IMR-90 (cell line): ENCODE measurements at regions not wholly inside any gene's neighbourhood (a gene's known extent, or its start where the extent isn't known, plus 50 kb on each side); places are given as distances from the start of the nearest gene placed in this dataset.

Experiments used
- ATAC-seq: fragments of 200-7000 bp; cut with Tn5 transposase; 2 replicates; pipeline ENCODE4 v1.9.1; 2020; ENCODE audit warnings: low read depth, mild to moderate bottlenecking, moderate library complexity
- BruUV-seq: library from RNA; stranded (reverse); fragments of 400-500 nt; replicated peaks from 2 replicates; lab custom pipeline; 2021; lab: Mats Ljungman, UMichigan
- CTCF ChIA-PET: fragments of 300-600 bp; formaldehyde crosslinking; extraction: SDS; loops from one replicate; lab custom pipeline; 2021; ENCODE audit warnings: antibody characterized with exemption; lab: Yijun Ruan, JAX
- POLR2A ChIA-PET: fragments of 300-600 bp; sonication (Branson Sonifier 250); formaldehyde crosslinking; loops from one replicate; lab custom pipeline; 2022; ENCODE audit warnings: antibody characterized with exemption; ENCODE audit not compliant: unreplicated experiment; lab: Charles Lee
- DNase-seq: peaks from one replicate; pipeline ENCODE4 v3.0.0; 2013
- H2AFZ ChIP-seq: replicated peaks from 2 replicates; pipeline ENCODE3; 2013; ENCODE audit warnings: low read length, mild to moderate bottlenecking; ENCODE audit not compliant: poor library complexity
- H2AK5ac ChIP-seq: 2 replicates; pipeline ENCODE4 v1.6.1; 2013; ENCODE audit warnings: low read depth, low read length, inconsistent platforms
- H2AK9ac ChIP-seq: replicated peaks from 2 replicates; pipeline ENCODE3; 2013; ENCODE audit warnings: mild to moderate bottlenecking, low read depth, low read length, moderate library complexity; ENCODE audit not compliant: poor library complexity
- H2BK120ac ChIP-seq: 2 replicates; pipeline ENCODE4 v1.6.1; 2013; ENCODE audit warnings: low read depth, low read length, inconsistent platforms
- H2BK15ac ChIP-seq: 3 replicates; pipeline ENCODE4 v1.6.1; 2013; ENCODE audit warnings: low read depth, low read length, inconsistent platforms
- H2BK20ac ChIP-seq: 2 replicates; pipeline ENCODE4 v1.6.1; 2013; ENCODE audit warnings: low read depth, mild to moderate bottlenecking, inconsistent platforms, low read length, moderate library complexity
- H2BK5ac ChIP-seq: 2 replicates; pipeline ENCODE4 v1.6.1; 2013; ENCODE audit warnings: mild to moderate bottlenecking, low read depth, low read length, inconsistent platforms; ENCODE audit not compliant: poor library complexity, severe bottlenecking
- H3K14ac ChIP-seq: replicated peaks from 2 replicates; pipeline ENCODE4 v1.6.1; 2013; ENCODE audit warnings: low read depth, low read length, inconsistent platforms
- H3K18ac ChIP-seq: 2 replicates; pipeline ENCODE4 v1.6.1; 2013; ENCODE audit warnings: low read depth, low read length, control low read depth
- H3K23ac ChIP-seq: 2 replicates; pipeline ENCODE4 v1.6.1; 2013; ENCODE audit warnings: low read depth, low read length, inconsistent platforms
- H3K27ac ChIP-seq: 2 replicates; pipeline ENCODE4 v1.5.1; 2013; ENCODE audit warnings: mild to moderate bottlenecking, control low read depth, low read length; ENCODE audit not compliant: insufficient read depth
- H3K27me3 ChIP-seq: 2 replicates; pipeline ENCODE4 v1.6.1; 2013; ENCODE audit warnings: low read length; ENCODE audit not compliant: control insufficient read depth, insufficient read depth
- H3K36me3 ChIP-seq: 2 replicates; pipeline ENCODE4 v1.6.1; 2013; ENCODE audit warnings: low read length, mixed read lengths; ENCODE audit not compliant: control insufficient read depth, insufficient read depth
- H3K4ac ChIP-seq: 2 replicates; pipeline ENCODE4 v1.6.1; 2013; ENCODE audit warnings: low read depth, low read length, inconsistent platforms
- H3K4me1 ChIP-seq: 2 replicates; pipeline ENCODE4 v1.6.1; 2013; ENCODE audit warnings: low read length, mixed read lengths; ENCODE audit not compliant: control insufficient read depth, insufficient read depth
- H3K4me2 ChIP-seq: 2 replicates; pipeline ENCODE4 v1.6.1; 2013; ENCODE audit warnings: low read depth, mild to moderate bottlenecking, control low read depth, low read length, moderate library complexity
- H3K4me3 ChIP-seq: 2 replicates; pipeline ENCODE4 v1.5.1; 2013; ENCODE audit warnings: low read depth, mild to moderate bottlenecking, control low read depth, low read length, moderate library complexity; ENCODE audit not compliant: insufficient read depth
- H3K56ac ChIP-seq: 2 replicates; pipeline ENCODE4 v1.6.1; 2013; ENCODE audit warnings: low read length, inconsistent platforms; ENCODE audit not compliant: insufficient read depth; ENCODE audit errors: extremely low read depth
- H3K79me1 ChIP-seq, 2 experiments: 2 replicates each; pipeline ENCODE4 v1.6.1; 2013; ENCODE audit warnings: low read length in 2 of 2, inconsistent platforms in 1 of 2, low read depth in 1 of 2
- H3K9ac ChIP-seq: 2 replicates; pipeline ENCODE4 v1.6.1; 2013; ENCODE audit warnings: low read depth, low read length, control low read depth
- H3K9me1 ChIP-seq: 2 replicates; pipeline ENCODE4 v1.6.1; 2013; ENCODE audit warnings: low read length, inconsistent platforms; ENCODE audit not compliant: insufficient read depth
- H3K9me3 ChIP-seq: 2 replicates; pipeline ENCODE4 v1.6.1; 2013; ENCODE audit warnings: low read length; ENCODE audit not compliant: control insufficient read depth, insufficient read depth
- H4K20me1 ChIP-seq: 2 replicates; pipeline ENCODE4 v1.6.1; 2013; ENCODE audit warnings: low read length, inconsistent platforms; ENCODE audit not compliant: insufficient read depth
- H4K5ac ChIP-seq: 2 replicates; pipeline ENCODE4 v1.6.1; 2013; ENCODE audit warnings: mild to moderate bottlenecking, low read depth, low read length, control low read depth
- H4K8ac ChIP-seq, 2 experiments: 2 replicates each; pipeline ENCODE4 v1.6.1; 2013; ENCODE audit warnings: low read depth in 2 of 2, low read length in 2 of 2, control low read depth in 1 of 2, inconsistent platforms in 1 of 2
- H4K91ac ChIP-seq: 2 replicates; pipeline ENCODE4 v1.6.1; 2013; ENCODE audit warnings: low read depth, low read length, inconsistent platforms; ENCODE audit not compliant: insufficient read depth
- BHLHE40 ChIP-seq: fragments of 150-350 bp; IDR thresholded peaks from 2 replicates; pipeline ENCODE4 v1.6.1; 2016; ENCODE audit warnings: mild to moderate bottlenecking, low read depth, low read length
- CEBPB ChIP-seq: IDR thresholded peaks from 2 replicates; pipeline ENCODE4 v1.6.1; 2012; ENCODE audit warnings: low read depth, low read length, improper control_type of control experiment
- CHD1 ChIP-seq: IDR thresholded peaks from 2 replicates; pipeline ENCODE4 v1.6.1; 2012; ENCODE audit warnings: low read depth, low read length, improper control_type of control experiment
- CTCF ChIP-seq: conservative IDR thresholded peaks from 2 replicates; pipeline ENCODE4 v1.5.1; 2012; ENCODE audit warnings: mild to moderate bottlenecking, low read depth, low read length, improper control_type of control experiment
- FOS ChIP-seq: fragments of 150-350 bp; IDR thresholded peaks from 2 replicates; pipeline ENCODE4 v1.6.1; 2016; ENCODE audit warnings: low read depth, low read length
- MAFK ChIP-seq: IDR thresholded peaks from 2 replicates; pipeline ENCODE4 v1.6.1; 2012; ENCODE audit warnings: low read depth, low read length, improper control_type of control experiment
- MAZ ChIP-seq: IDR thresholded peaks from 2 replicates; pipeline ENCODE4 v1.6.1; 2012; ENCODE audit warnings: low read depth, mild to moderate bottlenecking, low read length, improper control_type of control experiment, moderate library complexity, borderline replicate concordance
- NFE2L2 ChIP-seq: fragments of 150-350 bp; IDR thresholded peaks from 2 replicates; pipeline ENCODE4 v1.6.1; 2016; ENCODE audit warnings: low read depth, mild to moderate bottlenecking, low read length
- POLR2A ChIP-seq: IDR thresholded peaks from 2 replicates; pipeline ENCODE4 v1.6.1; 2012; ENCODE audit warnings: mild to moderate bottlenecking, low read depth, low read length
- RAD21 ChIP-seq: IDR thresholded peaks from 2 replicates; pipeline ENCODE4 v1.6.1; 2012; ENCODE audit warnings: low read length, improper control_type of control experiment
- RCOR1 ChIP-seq: IDR thresholded peaks from 2 replicates; pipeline ENCODE4 v1.6.1; 2012; ENCODE audit warnings: mild to moderate bottlenecking, low read length, improper control_type of control experiment; ENCODE audit not compliant: insufficient replicate concordance
- RFX5 ChIP-seq: IDR thresholded peaks from 2 replicates; pipeline ENCODE4 v1.8.0; 2012; ENCODE audit warnings: low read depth, mild to moderate bottlenecking, low read length, moderate library complexity
- SMC3 ChIP-seq: fragments of 150-350 bp; IDR thresholded peaks from 2 replicates; pipeline ENCODE4 v1.6.1; 2016; ENCODE audit warnings: low read depth, mild to moderate bottlenecking, antibody characterized with exemption, low read length, moderate library complexity
- WGBS, 2 experiments: methylation state at CpG; one replicate each; pipeline versions ENCODE4 v1.1.5 to v1.1.7; 2013; ENCODE audit warnings: missing lambda C conversion rate in 2 of 2; ENCODE audit not compliant: insufficient read length in 1 of 2; ENCODE audit errors: extremely low coverage in 2 of 2; 5-methylcytosine and 5-hydroxymethylcytosine counted together
- dilution Hi-C: fragments of 300-500 bp; cut with HindIII; formaldehyde crosslinking; loops from one replicate; pipeline ENCODE4 v1.14.3; 2018; ENCODE audit warnings: low sequenced_read_pairs; ENCODE audit not compliant: unreplicated experiment
- in situ Hi-C: fragments of 300-500 bp; cut with MboI; formaldehyde crosslinking; loops from 3 replicates; pipeline ENCODE4 v1.14.3; 2019; ENCODE audit warnings: low sequenced_read_pairs, inconsistent platforms, mixed read lengths
- intact Hi-C: fragments of 100-400 bp; cut with micrococcal nuclease; formaldehyde crosslinking; loops from 2 replicates; pipeline ENCODE4 v1.10.0; 2022
- TF ChIP-seq, protein P1 (sequence below): fragments of 150-350 bp; IDR thresholded peaks from 2 replicates; pipeline ENCODE4 v1.6.1; 2017; ENCODE audit warnings: mild to moderate bottlenecking, antibody characterized with exemption, low read length, low read depth
- TF ChIP-seq, protein P2 (sequence below): fragments of 150-350 bp; IDR thresholded peaks from 2 replicates; pipeline ENCODE4 v1.6.1; 2016; ENCODE audit warnings: low read depth, mild to moderate bottlenecking, low read length, moderate library complexity, borderline replicate concordance

DNA sequence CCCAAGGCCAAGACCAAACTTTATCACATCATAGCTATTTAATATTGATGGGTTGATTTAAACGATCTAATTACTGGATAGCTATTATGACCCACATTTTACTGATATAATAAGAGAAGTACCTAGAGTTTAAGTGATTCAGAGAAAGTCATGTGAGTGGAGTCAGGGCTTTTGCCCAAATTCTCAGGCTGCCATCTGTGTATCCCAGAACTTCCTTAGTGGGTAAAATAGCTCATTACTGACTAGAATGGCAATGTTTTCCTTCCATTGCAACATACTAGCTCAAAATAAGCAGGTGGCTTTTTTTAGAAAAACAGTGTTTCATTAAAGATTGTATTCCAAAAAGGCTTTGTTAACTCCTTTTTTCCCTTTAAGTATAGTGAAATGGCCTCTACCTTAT is 113.9 kb upstream of the MAF start:
- no CpG with 5 or more reads among the region's 1 CpG for WGBS, 2 experiments
- Histone ChIP-seq H3K79me1 (no peaks in the 10 kb centered on the region), H3K14ac (no peak overlapping the region), H2BK20ac (no peak overlapping the region), H3K9ac (no peak overlapping the region), H2BK120ac (no peak overlapping the region), H3K9me3 (peaks cover 6% of the 10 kb centered on the region; the same call in 1 of the 2 replicates), H3K18ac (no peak overlapping the region), H4K20me1 (no peaks in the 10 kb centered on the region), H2BK5ac (no peak overlapping the region), H2AFZ (no peak overlapping the region), H2AK5ac (no peak overlapping the region), H3K9me1 (no peaks in the 10 kb centered on the region), H4K5ac (no peak overlapping the region), H3K4ac (no peak overlapping the region), H3K4me3 (no peak overlapping the region), H4K8ac (no peak overlapping the region), H3K27ac (no peak overlapping the region), H3K23ac (no peak overlapping the region), H2BK15ac (no peak overlapping the region), H2AK9ac (no peak overlapping the region), H3K56ac (no peak overlapping the region), H3K27me3 (no peaks in the 10 kb centered on the region), H3K4me2 (no peak overlapping the region), H3K36me3 (no peaks in the 10 kb centered on the region), H4K91ac (no peak overlapping the region), H3K4me1 (no peaks in the 10 kb centered on the region)
- TF ChIP-seq RCOR1 = no peak
- no peak for TF ChIP-seq NFE2L2
- TF ChIP-seq FOS = no peak
- TF ChIP-seq MAZ = no peak
- TF ChIP-seq CHD1 = no peak
- no peak for TF ChIP-seq POLR2A
- TF ChIP-seq CEBPB = no peak
- TF ChIP-seq RAD21 = no peak
- TF ChIP-seq, protein P1, sequence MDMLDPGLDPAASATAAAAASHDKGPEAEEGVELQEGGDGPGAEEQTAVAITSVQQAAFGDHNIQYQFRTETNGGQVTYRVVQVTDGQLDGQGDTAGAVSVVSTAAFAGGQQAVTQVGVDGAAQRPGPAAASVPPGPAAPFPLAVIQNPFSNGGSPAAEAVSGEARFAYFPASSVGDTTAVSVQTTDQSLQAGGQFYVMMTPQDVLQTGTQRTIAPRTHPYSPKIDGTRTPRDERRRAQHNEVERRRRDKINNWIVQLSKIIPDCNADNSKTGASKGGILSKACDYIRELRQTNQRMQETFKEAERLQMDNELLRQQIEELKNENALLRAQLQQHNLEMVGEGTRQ = no peak
- no peak for TF ChIP-seq CTCF
- TF ChIP-seq, protein P2, sequence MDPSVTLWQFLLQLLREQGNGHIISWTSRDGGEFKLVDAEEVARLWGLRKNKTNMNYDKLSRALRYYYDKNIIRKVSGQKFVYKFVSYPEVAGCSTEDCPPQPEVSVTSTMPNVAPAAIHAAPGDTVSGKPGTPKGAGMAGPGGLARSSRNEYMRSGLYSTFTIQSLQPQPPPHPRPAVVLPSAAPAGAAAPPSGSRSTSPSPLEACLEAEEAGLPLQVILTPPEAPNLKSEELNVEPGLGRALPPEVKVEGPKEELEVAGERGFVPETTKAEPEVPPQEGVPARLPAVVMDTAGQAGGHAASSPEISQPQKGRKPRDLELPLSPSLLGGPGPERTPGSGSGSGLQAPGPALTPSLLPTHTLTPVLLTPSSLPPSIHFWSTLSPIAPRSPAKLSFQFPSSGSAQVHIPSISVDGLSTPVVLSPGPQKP = no peak
- no peak for TF ChIP-seq BHLHE40
- no peak for TF ChIP-seq RFX5
- TF ChIP-seq MAFK = no peak
- TF ChIP-seq SMC3 = no peak
- intact Hi-C loops (no loop called here), in situ Hi-C loops (no loop called here), dilution Hi-C loops (no loop called here)
- no peak for DNase-seq
- CTCF ChIA-PET = no interaction called here
- no peak for ATAC-seq
- POLR2A ChIA-PET = no interaction called here
- no TSS peak for BruUV-seq
